ENCODE measurements at regions not wholly inside any gene's neighbourhood (a gene's known extent, or its start where the extent isn't known, plus 50 kb on each side); places are given as distances from the start of the nearest gene placed in this dataset.

- TF ChIP-seq POLR2A (IDR thresholded peaks at IDR 0.05; ENCODE audit: low read length) (no peak), GATA1 (IDR thresholded peaks at IDR 0.05; ENCODE audit: low read depth, low read length) (no peak)
These were observed 316.0 kb upstream of the NOVA1 start for GRCh38 chr14:26913786-26914185.
